ENCODE measurements at regions not wholly inside any gene's neighbourhood (a gene's known extent, or its start where the extent isn't known, plus 50 kb on each side); places are given as distances from the start of the nearest gene placed in this dataset.

DNA sequence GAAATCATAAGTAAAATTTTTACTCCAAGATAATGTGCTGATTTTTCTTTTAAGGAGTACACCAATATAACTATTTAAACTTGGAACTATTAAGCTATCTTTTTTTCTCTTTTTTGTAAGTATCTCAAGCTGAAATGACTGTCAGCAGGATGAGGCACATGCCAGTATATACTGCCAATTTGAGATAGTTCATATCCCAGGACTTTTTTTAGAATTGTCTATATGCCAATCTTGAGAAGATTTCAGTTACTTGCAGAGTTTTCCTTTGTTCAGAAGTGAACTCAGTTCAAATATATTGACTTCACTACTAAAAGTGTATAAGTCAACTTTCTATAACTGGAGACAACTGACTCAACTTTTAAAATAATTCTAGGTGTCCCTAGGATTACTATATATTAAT is 181.7 kb upstream of the ZNF717 start:
- no peaks in the 10 kb centered on the region for H3K4me1 Mint-ChIP-seq
- H3K9me3 Mint-ChIP-seq: peaks cover 12% of the 10 kb centered on the region
- no peaks in the 10 kb centered on the region for H3K27me3 Mint-ChIP-seq
- no peak for DNase-seq
- no peak overlapping the region for H3K4me3 Mint-ChIP-seq
- H3K36me3 Mint-ChIP-seq: no peaks in the 10 kb centered on the region
- H3K27ac Mint-ChIP-seq: no peak overlapping the region

- peaks cover 10% of the 10 kb centered on the region for H3K9me3 Mint-ChIP-seq
- DNase-seq: no peak
- H3K4me1 Mint-ChIP-seq: no peaks in the 10 kb centered on the region
- H3K27ac Mint-ChIP-seq: no peak overlapping the region
- no peak overlapping the region for H3K4me3 Mint-ChIP-seq
- no peaks in the 10 kb centered on the region for H3K27me3 Mint-ChIP-seq
- no peaks in the 10 kb centered on the region for H3K36me3 Mint-ChIP-seq
Observed at GRCh38 chr3:75978686-75979085, 193.3 kb upstream of the ZNF717 start.

DNA sequence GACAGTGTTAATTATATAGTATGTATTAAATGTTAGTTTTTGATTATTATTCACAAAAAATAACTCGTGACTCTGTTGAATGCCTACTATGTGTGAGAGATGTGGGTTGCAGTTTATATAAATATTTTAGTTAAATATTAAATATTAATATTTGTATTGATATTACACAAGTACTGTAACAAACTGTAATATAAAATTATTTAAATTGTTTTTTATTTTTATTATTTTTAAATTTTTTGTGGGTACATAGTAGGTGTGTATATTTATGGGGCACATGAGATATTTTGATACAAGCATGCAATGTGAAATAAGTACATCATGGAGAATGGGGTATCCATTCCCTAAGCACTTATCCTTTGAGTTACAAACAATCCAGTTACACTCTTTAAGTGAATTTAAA is 196.1 kb upstream of the ZNF717 start:
- Mint-ChIP-seq H3K27ac (no peak overlapping the region), H3K4me3 (no peak overlapping the region), H3K36me3 (no peaks in the 10 kb centered on the region), H3K4me1 (no peaks in the 10 kb centered on the region), H3K27me3 (no peaks in the 10 kb centered on the region), H3K9me3 (peaks cover 10% of the 10 kb centered on the region)
- DNase-seq: no peak

- peaks cover 10% of the 10 kb centered on the region for H3K9me3 Mint-ChIP-seq
- no peak for DNase-seq
- no peak overlapping the region for H3K27ac Mint-ChIP-seq
- H3K27me3 Mint-ChIP-seq: no peaks in the 10 kb centered on the region
- H3K4me3 Mint-ChIP-seq: no peak overlapping the region
- H3K4me1 Mint-ChIP-seq: no peaks in the 10 kb centered on the region
- H3K36me3 Mint-ChIP-seq: no peaks in the 10 kb centered on the region
Observed at GRCh38 chr3:75982151-75982550, 196.8 kb upstream of the ZNF717 start.

GRCh38 chr3:75983111-75983510 is 197.8 kb upstream of the ZNF717 start:
- Mint-ChIP-seq H3K9me3 (peaks cover 10% of the 10 kb centered on the region), H3K4me1 (no peaks in the 10 kb centered on the region), H3K4me3 (no peak overlapping the region), H3K27me3 (no peaks in the 10 kb centered on the region), H3K27ac (no peak overlapping the region), H3K36me3 (no peaks in the 10 kb centered on the region)
- no peak for DNase-seq

- H3K27me3 Mint-ChIP-seq: no peaks in the 10 kb centered on the region
- DNase-seq: no peak
- H3K27ac Mint-ChIP-seq: no peak overlapping the region
- H3K9me3 Mint-ChIP-seq: peaks cover 13% of the 10 kb centered on the region
- H3K36me3 Mint-ChIP-seq: no peaks in the 10 kb centered on the region
- H3K4me1 Mint-ChIP-seq: no peaks in the 10 kb centered on the region
- no peak overlapping the region for H3K4me3 Mint-ChIP-seq
Observed at GRCh38 chr3:75983609-75984290, 198.4 kb upstream of the ZNF717 start.

GRCh38 chr3:75985432-75985831 is 200.1 kb upstream of the ZNF717 start:
- no peaks in the 10 kb centered on the region for H3K36me3 Mint-ChIP-seq
- H3K4me3 Mint-ChIP-seq: no peak overlapping the region
- no peak for DNase-seq
- H3K27ac Mint-ChIP-seq: no peak overlapping the region
- H3K9me3 Mint-ChIP-seq: peaks cover 13% of the 10 kb centered on the region
- no peaks in the 10 kb centered on the region for H3K4me1 Mint-ChIP-seq
- H3K27me3 Mint-ChIP-seq: no peaks in the 10 kb centered on the region

- Mint-ChIP-seq H3K4me3 (no peak overlapping the region), H3K9me3 (peaks cover 4% of the 10 kb centered on the region)
- no peak for DNase-seq
Observed at GRCh38 chr3:76010252-76010651, 224.9 kb upstream of the ZNF717 start.

GRCh38 chr3:76011121-76011520 is 225.8 kb upstream of the ZNF717 start:
- no peak overlapping the region for H3K4me3 Mint-ChIP-seq
- no peaks in the 10 kb centered on the region for H3K4me1 Mint-ChIP-seq
- H3K27ac Mint-ChIP-seq: no peak overlapping the region
- no peaks in the 10 kb centered on the region for H3K36me3 Mint-ChIP-seq
- peaks cover 4% of the 10 kb centered on the region for H3K9me3 Mint-ChIP-seq
- no peak for DNase-seq
- no peaks in the 10 kb centered on the region for H3K27me3 Mint-ChIP-seq

More at GRCh38 chr3:76010252-76010651, 224.9 kb upstream of the ZNF717 start:
- Mint-ChIP-seq H3K27ac (no peak overlapping the region), H3K36me3 (no peaks in the 10 kb centered on the region), H3K27me3 (no peaks in the 10 kb centered on the region), H3K4me1 (no peaks in the 10 kb centered on the region)

- DNase-seq: no peak
- H3K27me3 Mint-ChIP-seq: no peaks in the 10 kb centered on the region
- H3K9me3 Mint-ChIP-seq: peaks cover under 1% of the 10 kb centered on the region
- no peaks in the 10 kb centered on the region for H3K36me3 Mint-ChIP-seq
- no peak overlapping the region for H3K27ac Mint-ChIP-seq
- H3K4me3 Mint-ChIP-seq: no peak overlapping the region
- no peaks in the 10 kb centered on the region for H3K4me1 Mint-ChIP-seq
Observed at GRCh38 chr3:76015496-76015895, 230.1 kb upstream of the ZNF717 start.

GRCh38 chr3:76016111-76016510 is 230.8 kb upstream of the ZNF717 start:
- Mint-ChIP-seq H3K4me1 (no peaks in the 10 kb centered on the region), H3K27me3 (no peaks in the 10 kb centered on the region), H3K36me3 (no peaks in the 10 kb centered on the region), H3K27ac (no peak overlapping the region), H3K9me3 (peaks cover 2% of the 10 kb centered on the region), H3K4me3 (no peak overlapping the region)
- no peak for DNase-seq

- no peaks in the 10 kb centered on the region for H3K27me3 Mint-ChIP-seq
- no peak overlapping the region for H3K27ac Mint-ChIP-seq
- DNase-seq: no peak
- H3K36me3 Mint-ChIP-seq: no peaks in the 10 kb centered on the region
- no peak overlapping the region for H3K4me3 Mint-ChIP-seq
- peaks cover 2% of the 10 kb centered on the region for H3K9me3 Mint-ChIP-seq
- no peaks in the 10 kb centered on the region for H3K4me1 Mint-ChIP-seq
Observed at GRCh38 chr3:76016769-76017439, 231.6 kb upstream of the ZNF717 start.

GRCh38 chr3:76021376-76021775 is 236.0 kb upstream of the ZNF717 start:
- no peak overlapping the region for H3K27ac Mint-ChIP-seq
- H3K36me3 Mint-ChIP-seq: no peaks in the 10 kb centered on the region
- no peaks in the 10 kb centered on the region for H3K4me1 Mint-ChIP-seq
- no peak overlapping the region for H3K4me3 Mint-ChIP-seq
- no peak for DNase-seq
- peaks cover 2% of the 10 kb centered on the region for H3K9me3 Mint-ChIP-seq
- H3K27me3 Mint-ChIP-seq: no peaks in the 10 kb centered on the region

DNA sequence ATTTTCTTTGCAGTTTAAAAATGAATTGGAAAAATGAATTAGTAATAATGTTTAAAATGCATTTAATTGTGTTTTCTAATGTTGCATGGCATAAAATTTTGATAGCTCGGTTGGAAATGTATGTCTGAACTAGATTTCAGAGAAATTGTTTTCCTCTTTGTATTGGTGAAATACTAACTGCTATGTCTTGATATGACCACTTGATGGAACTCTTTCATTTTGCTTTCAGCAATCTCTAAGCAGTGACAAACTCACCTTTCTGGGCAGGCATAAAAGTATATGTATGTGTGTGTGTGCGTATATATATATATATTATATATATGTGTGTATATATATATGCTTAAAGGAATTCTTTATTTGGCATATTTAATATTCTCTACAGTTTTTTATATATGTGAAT is 239.3 kb upstream of the ZNF717 start:
- Mint-ChIP-seq H3K4me3 (no peak overlapping the region), H3K9me3 (peaks cover 2% of the 10 kb centered on the region), H3K27me3 (no peaks in the 10 kb centered on the region), H3K27ac (no peak overlapping the region), H3K4me1 (no peaks in the 10 kb centered on the region), H3K36me3 (no peaks in the 10 kb centered on the region)
- no peak for DNase-seq

DNA sequence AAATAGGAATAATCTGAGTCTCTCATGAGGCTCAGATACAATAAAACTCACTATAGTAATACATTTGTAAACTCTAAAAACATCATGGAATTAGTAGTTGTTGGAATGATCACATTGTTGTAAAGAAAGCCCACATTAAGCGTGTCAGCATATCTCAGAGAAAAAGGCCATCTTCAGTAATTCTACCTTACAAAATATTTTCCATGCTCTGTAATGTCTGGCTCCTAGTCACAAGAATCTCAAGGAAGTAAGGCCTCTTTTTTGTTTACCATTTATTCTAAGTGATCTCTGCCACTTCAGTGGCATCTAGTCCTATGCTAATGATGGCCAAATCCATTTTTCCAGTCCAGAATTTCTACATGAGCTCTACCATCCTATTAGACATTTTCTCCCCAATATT is 240.2 kb upstream of the ZNF717 start:
- Mint-ChIP-seq H3K27me3 (no peaks in the 10 kb centered on the region), H3K36me3 (no peaks in the 10 kb centered on the region), H3K4me1 (no peaks in the 10 kb centered on the region), H3K9me3 (peaks cover 1% of the 10 kb centered on the region), H3K27ac (no peak overlapping the region), H3K4me3 (no peak overlapping the region)
- no peak for DNase-seq

- Mint-ChIP-seq H3K4me1 (no peaks in the 10 kb centered on the region), H3K9me3 (peaks cover 2% of the 10 kb centered on the region), H3K27ac (no peak overlapping the region), H3K36me3 (no peaks in the 10 kb centered on the region), H3K27me3 (no peaks in the 10 kb centered on the region), H3K4me3 (no peak overlapping the region)
- no peak for DNase-seq
Observed at GRCh38 chr3:76026379-76026778, 241.0 kb upstream of the ZNF717 start.
